HepG2 (cell line): ENCODE measurements at regions not wholly inside any gene's neighbourhood (a gene's known extent, or its start where the extent isn't known, plus 50 kb on each side); places are given as distances from the start of the nearest gene placed in this dataset.

ENCODE experiments used
- BHLHE40 ChIP-seq: IDR thresholded peaks from 2 replicates; pipeline ENCODE4 v1.6.1; 2011; ENCODE audit warnings: low read length, improper control_type of control experiment
- CEBPB ChIP-seq: IDR thresholded peaks from 2 replicates; pipeline ENCODE4 v1.6.1; 2011; ENCODE audit warnings: low read depth, low read length, improper control_type of control experiment, borderline replicate concordance
- CTCF ChIP-seq: sonication (generic); formaldehyde crosslinking; IDR thresholded peaks from 2 replicates; pipeline ENCODE4 v1.5.0; 2020; ENCODE audit warnings: mild to moderate bottlenecking, missing genetic modification reagents, moderate library complexity
- HMGA1 ChIP-seq: sonication (generic); formaldehyde crosslinking; conservative IDR thresholded peaks from 2 replicates; pipeline ENCODE4 v1.4.0; 2020; ENCODE audit warnings: missing genetic modification reagents
- NFAT5 ChIP-seq: sonication (generic); formaldehyde crosslinking; IDR thresholded peaks from 2 replicates; pipeline ENCODE4 v1.4.0; 2020; ENCODE audit warnings: missing genetic modification reagents
- PHF8 ChIP-seq: sonication (generic); formaldehyde crosslinking; IDR thresholded peaks from 2 replicates; pipeline ENCODE4 v1.5.0; 2020; ENCODE audit warnings: missing genetic modification reagents
- RELA ChIP-seq: sonication (generic); formaldehyde crosslinking; IDR thresholded peaks from 2 replicates; pipeline ENCODE4 v1.4.0; 2020; ENCODE audit warnings: missing genetic modification reagents
- STAT6 ChIP-seq: sonication (generic); formaldehyde crosslinking; IDR thresholded peaks from 2 replicates; pipeline ENCODE4 v1.4.0; 2020; ENCODE audit warnings: missing genetic modification reagents, mild to moderate bottlenecking, borderline replicate concordance
- ZNF138 ChIP-seq: sonication (generic); formaldehyde crosslinking; IDR thresholded peaks from 2 replicates; pipeline ENCODE4 v1.5.0; 2020; ENCODE audit warnings: mild to moderate bottlenecking, low read depth, missing genetic modification reagents
- ZNF17 ChIP-seq: sonication (generic); formaldehyde crosslinking; IDR thresholded peaks from 2 replicates; pipeline ENCODE4 v1.5.0; 2020; ENCODE audit warnings: mild to moderate bottlenecking, missing genetic modification reagents
- ZSCAN29 ChIP-seq: sonication (generic); formaldehyde crosslinking; conservative IDR thresholded peaks from 2 replicates; pipeline ENCODE4 v1.4.0; 2020; ENCODE audit warnings: mild to moderate bottlenecking, missing genetic modification reagents
- TF ChIP-seq, protein P1 (sequence below): IDR thresholded peaks from 2 replicates; pipeline ENCODE4 v1.6.1; 2016
- TF ChIP-seq, protein P2 (sequence below): sonication (generic); formaldehyde crosslinking; IDR thresholded peaks from 2 replicates; pipeline ENCODE4 v1.8.1; 2022; ENCODE audit warnings: mild to moderate bottlenecking, missing genetic modification reagents
- TF ChIP-seq, protein P3 (sequence below), 2 experiments: sonication (generic) in 1 of 2; formaldehyde crosslinking in 1 of 2; IDR thresholded peaks; 2 replicates each; pipeline versions ENCODE4 v1.5.1 to v1.6.1; 2011 to 2020; ENCODE audit warnings: borderline replicate concordance in 1 of 2, low read depth in 1 of 2, low read length in 1 of 2, mild to moderate bottlenecking in 1 of 2, missing genetic modification reagents in 1 of 2, moderate library complexity in 1 of 2

DNA sequence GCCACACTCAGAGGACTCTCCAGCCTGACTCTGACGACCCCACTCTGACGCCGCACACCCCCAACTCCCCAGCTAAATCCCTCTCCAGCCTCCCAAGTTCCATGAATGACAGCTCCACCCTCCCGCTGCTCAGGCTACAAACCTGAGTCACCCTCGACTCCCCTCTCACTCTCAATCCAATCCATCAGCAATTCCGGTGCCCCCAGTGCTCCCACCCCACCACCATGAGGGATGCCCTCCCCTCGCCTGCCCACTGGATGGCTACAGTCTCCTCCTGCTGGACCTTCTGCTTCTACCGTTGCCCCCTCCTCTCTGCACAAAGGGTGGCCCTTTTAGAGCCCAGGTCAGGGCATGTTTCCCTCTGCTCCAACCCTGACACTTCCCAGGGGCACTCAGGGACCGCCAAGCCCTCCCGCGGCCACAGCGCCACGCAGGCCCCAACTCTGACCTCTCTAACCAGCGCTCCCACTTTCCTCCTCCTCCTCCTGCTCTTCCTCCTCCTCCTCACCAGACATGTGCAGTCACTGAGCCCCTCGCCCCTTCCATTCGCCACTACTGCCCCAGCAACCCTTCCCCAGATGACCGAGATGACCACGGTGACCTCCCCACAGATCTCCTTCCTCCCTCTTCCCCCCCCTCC is 69.5 kb upstream of the NUP50 start:
- TF ChIP-seq HMGA1 (CRISPR knock-in tag) = no peak
- TF ChIP-seq, protein P1, sequence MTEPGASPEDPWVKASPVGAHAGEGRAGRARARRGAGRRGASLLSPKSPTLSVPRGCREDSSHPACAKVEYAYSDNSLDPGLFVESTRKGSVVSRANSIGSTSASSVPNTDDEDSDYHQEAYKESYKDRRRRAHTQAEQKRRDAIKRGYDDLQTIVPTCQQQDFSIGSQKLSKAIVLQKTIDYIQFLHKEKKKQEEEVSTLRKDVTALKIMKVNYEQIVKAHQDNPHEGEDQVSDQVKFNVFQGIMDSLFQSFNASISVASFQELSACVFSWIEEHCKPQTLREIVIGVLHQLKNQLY (CRISPR knock-in tag) = no peak
- no peak for TF ChIP-seq ZNF17 (CRISPR knock-in tag)
- TF ChIP-seq CTCF (CRISPR knock-in tag) = no peak
- no peak for TF ChIP-seq RELA
- no peak for TF ChIP-seq ZSCAN29 (CRISPR knock-in tag)
- no peak for TF ChIP-seq NFAT5 (CRISPR knock-in tag)
- no peak for TF ChIP-seq ZNF138
- TF ChIP-seq BHLHE40 = no peak
- TF ChIP-seq, protein P2, sequence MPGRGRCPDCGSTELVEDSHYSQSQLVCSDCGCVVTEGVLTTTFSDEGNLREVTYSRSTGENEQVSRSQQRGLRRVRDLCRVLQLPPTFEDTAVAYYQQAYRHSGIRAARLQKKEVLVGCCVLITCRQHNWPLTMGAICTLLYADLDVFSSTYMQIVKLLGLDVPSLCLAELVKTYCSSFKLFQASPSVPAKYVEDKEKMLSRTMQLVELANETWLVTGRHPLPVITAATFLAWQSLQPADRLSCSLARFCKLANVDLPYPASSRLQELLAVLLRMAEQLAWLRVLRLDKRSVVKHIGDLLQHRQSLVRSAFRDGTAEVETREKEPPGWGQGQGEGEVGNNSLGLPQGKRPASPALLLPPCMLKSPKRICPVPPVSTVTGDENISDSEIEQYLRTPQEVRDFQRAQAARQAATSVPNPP = no peak
- no peak for TF ChIP-seq CEBPB
- no peak for TF ChIP-seq PHF8 (CRISPR knock-in tag)
- no peak for TF ChIP-seq STAT6 (CRISPR knock-in tag)
- TF ChIP-seq, protein P3, sequence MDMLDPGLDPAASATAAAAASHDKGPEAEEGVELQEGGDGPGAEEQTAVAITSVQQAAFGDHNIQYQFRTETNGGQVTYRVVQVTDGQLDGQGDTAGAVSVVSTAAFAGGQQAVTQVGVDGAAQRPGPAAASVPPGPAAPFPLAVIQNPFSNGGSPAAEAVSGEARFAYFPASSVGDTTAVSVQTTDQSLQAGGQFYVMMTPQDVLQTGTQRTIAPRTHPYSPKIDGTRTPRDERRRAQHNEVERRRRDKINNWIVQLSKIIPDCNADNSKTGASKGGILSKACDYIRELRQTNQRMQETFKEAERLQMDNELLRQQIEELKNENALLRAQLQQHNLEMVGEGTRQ (IDR thresholded peaks at IDR 0.05; ENCODE audit: low read depth, low read length) = no peak
- TF ChIP-seq, protein P3 (CRISPR knock-in tag; IDR thresholded peaks at IDR 0.05; ENCODE audit: borderline replicate concordance) = no peak
